Neural progenitor cell (in vitro differentiated cells): ENCODE measurements at regions not wholly inside any gene's neighbourhood (a gene's known extent, or its start where the extent isn't known, plus 50 kb on each side); places are given as distances from the start of the nearest gene placed in this dataset.

ENCODE experiments used
- DNase-seq: peaks from one replicate; pipeline ENCODE4 v3.0.0-alpha.2; 2016; ENCODE audit warnings: low spot score
- H2AFZ ChIP-seq: fragments of 200-600 bp; sonication (generic); replicated peaks from 2 replicates; pipeline ENCODE4 v1.6.1; 2016; ENCODE audit warnings: antibody characterized with exemption
- H3F3A ChIP-seq: fragments of 200-600 bp; sonication (generic); 2 replicates; pipeline ENCODE4 v1.6.1; 2016; ENCODE audit warnings: antibody characterized with exemption, low read depth
- H3K27ac ChIP-seq: fragments of 200-600 bp; sonication (generic); 2 replicates; pipeline ENCODE4 v1.5.1; 2016; ENCODE audit warnings: mild to moderate bottlenecking
- H3K27me3 ChIP-seq: fragments of 200-600 bp; sonication (generic); 2 replicates; pipeline ENCODE4 v1.6.1; 2016; ENCODE audit warnings: mild to moderate bottlenecking, moderate library complexity
- H3K36me3 ChIP-seq: fragments of 200-600 bp; sonication (generic); 2 replicates; pipeline ENCODE4 v1.5.1; 2016
- H3K4me1 ChIP-seq: fragments of 200-600 bp; sonication (generic); 2 replicates; pipeline ENCODE4 v1.6.1; 2016; ENCODE audit warnings: mixed run types
- H3K4me2 ChIP-seq: fragments of 200-600 bp; sonication (generic); 2 replicates; pipeline ENCODE4 v1.6.1; 2016
- H3K4me3 ChIP-seq: fragments of 200-600 bp; sonication (generic); 2 replicates; pipeline ENCODE4 v1.5.1; 2016
- H3K79me2 ChIP-seq: fragments of 200-600 bp; sonication (generic); 2 replicates; pipeline ENCODE4 v1.6.1; 2016; ENCODE audit warnings: low read depth
- H3K9ac ChIP-seq: fragments of 200-600 bp; sonication (generic); 2 replicates; pipeline ENCODE4 v1.6.1; 2016
- H3K9me3 ChIP-seq: fragments of 200-600 bp; sonication (generic); 2 replicates; pipeline ENCODE4 v1.5.1; 2016; ENCODE audit warnings: low read depth
- H4K20me1 ChIP-seq: fragments of 200-600 bp; sonication (generic); 2 replicates; pipeline ENCODE4 v1.6.1; 2016; ENCODE audit warnings: low read depth
- H3K27ac Mint-ChIP-seq: 3 replicates; pipeline ENCODE4 v1.8.0; 2021; ENCODE audit warnings: mixed read lengths
- H3K27me3 Mint-ChIP-seq: 2 replicates; pipeline ENCODE4 v1.8.0; 2022; ENCODE audit warnings: low read depth, mild to moderate bottlenecking, inconsistent platforms, moderate library complexity, mixed read lengths; ENCODE audit not compliant: insufficient read depth
- H3K36me3 Mint-ChIP-seq: 3 replicates; pipeline ENCODE4 v1.8.0; 2021; ENCODE audit warnings: mixed read lengths
- H3K4me1 Mint-ChIP-seq: 3 replicates; pipeline ENCODE4 v1.8.0; 2021; ENCODE audit warnings: mixed read lengths
- H3K4me3 Mint-ChIP-seq: 3 replicates; pipeline ENCODE4 v1.8.0; 2021; ENCODE audit warnings: mild to moderate bottlenecking, moderate library complexity, mixed read lengths
- H3K9me3 Mint-ChIP-seq: 3 replicates; pipeline ENCODE4 v1.8.0; 2020; ENCODE audit warnings: mixed read lengths
- EZH2 ChIP-seq: fragments of 200-600 bp; sonication (generic); IDR thresholded peaks from 2 replicates; pipeline ENCODE4 v1.6.1; 2017; ENCODE audit warnings: antibody characterized with exemption, mild to moderate bottlenecking, moderate library complexity
- EZH2phosphoT487 ChIP-seq: fragments of 200-600 bp; sonication (generic); IDR thresholded peaks from 2 replicates; pipeline ENCODE4 v1.6.1; 2017; ENCODE audit warnings: antibody characterized with exemption
- TF ChIP-seq, protein P1 (sequence below): fragments of 200-600 bp; sonication (generic); IDR thresholded peaks from 2 replicates; pipeline ENCODE4 v1.5.1; 2017; ENCODE audit warnings: antibody characterized with exemption, mild to moderate bottlenecking

DNA sequence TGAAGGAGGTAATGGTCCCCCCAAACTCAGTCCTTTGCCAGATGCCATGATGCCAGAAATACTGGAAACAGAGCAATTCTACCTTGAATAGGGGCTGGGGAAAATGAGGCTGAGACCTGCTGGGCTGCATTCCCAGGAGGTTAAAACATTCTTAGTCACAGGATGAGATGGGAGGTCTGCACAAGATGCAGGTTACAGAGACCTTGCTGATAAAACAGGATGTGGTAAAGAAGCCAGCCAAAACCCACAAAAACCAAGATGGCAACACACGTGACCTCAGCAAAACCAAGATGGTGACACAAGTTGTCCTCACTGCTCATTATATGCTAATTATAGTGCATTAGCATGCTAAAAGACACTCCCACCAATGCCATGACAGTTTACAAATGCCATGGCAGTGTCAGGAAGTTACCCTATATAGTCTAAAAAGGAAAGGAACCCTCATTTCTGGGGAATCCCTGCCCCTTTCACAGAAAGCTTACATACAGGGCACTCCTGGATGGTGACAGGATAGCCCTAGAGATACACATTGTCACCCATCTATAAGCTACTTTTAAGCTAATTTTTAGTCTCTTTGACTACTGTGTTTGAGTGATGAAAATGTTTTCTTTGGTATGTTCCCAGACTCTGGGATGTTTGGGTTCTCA lies 979.7 kb downstream of the TBC1D32 start:
- Histone ChIP-seq H3K36me3 (no peaks in the 10 kb centered on the region), H3F3A (no peaks in the 10 kb centered on the region), H3K4me3 (no peak overlapping the region), H3K27ac (no peak overlapping the region), H3K9ac (no peak overlapping the region), H3K4me1 (no peaks in the 10 kb centered on the region), H2AFZ (no peak overlapping the region), H3K79me2 (no peaks in the 10 kb centered on the region), H4K20me1 (no peaks in the 10 kb centered on the region), H3K4me2 (no peak overlapping the region), H3K9me3 (peaks cover under 1% of the 10 kb centered on the region), H3K27me3 (no peaks in the 10 kb centered on the region)
- Mint-ChIP-seq H3K36me3 (peaks cover 3% of the 10 kb centered on the region), H3K27ac (no peak overlapping the region), H3K4me3 (no peak overlapping the region), H3K27me3 (no peaks in the 10 kb centered on the region), H3K9me3 (peaks cover 14% of the 10 kb centered on the region), H3K4me1 (no peaks in the 10 kb centered on the region)
- TF ChIP-seq EZH2 (no peak), EZH2phosphoT487 (no peak)
- TF ChIP-seq, protein P1, sequence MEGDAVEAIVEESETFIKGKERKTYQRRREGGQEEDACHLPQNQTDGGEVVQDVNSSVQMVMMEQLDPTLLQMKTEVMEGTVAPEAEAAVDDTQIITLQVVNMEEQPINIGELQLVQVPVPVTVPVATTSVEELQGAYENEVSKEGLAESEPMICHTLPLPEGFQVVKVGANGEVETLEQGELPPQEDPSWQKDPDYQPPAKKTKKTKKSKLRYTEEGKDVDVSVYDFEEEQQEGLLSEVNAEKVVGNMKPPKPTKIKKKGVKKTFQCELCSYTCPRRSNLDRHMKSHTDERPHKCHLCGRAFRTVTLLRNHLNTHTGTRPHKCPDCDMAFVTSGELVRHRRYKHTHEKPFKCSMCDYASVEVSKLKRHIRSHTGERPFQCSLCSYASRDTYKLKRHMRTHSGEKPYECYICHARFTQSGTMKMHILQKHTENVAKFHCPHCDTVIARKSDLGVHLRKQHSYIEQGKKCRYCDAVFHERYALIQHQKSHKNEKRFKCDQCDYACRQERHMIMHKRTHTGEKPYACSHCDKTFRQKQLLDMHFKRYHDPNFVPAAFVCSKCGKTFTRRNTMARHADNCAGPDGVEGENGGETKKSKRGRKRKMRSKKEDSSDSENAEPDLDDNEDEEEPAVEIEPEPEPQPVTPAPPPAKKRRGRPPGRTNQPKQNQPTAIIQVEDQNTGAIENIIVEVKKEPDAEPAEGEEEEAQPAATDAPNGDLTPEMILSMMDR = no peak
- no peak for DNase-seq

DNA sequence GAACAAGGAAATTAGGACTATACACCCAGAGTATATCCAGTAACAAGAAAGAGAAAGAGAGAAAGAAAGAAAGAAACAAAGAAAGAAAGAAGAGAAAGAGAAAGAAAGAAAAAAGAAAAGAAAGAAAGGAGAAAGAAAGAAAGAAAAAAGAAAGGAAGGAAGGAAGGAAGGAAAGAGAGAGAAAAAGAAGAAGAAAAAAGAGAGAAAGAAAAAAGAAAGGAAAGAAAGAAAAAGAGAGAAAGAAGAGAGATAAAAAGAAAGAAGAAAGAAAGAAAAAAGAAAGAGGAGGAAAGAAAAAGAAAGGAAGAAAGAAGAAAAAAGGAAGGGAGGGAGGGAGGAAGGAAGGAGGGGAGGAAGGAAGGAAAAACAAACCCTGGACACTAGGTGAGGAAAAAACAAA lies 981.8 kb downstream of the TBC1D32 start:
- Histone ChIP-seq H3K27ac (no peak overlapping the region), H3K79me2 (no peaks in the 10 kb centered on the region), H3K4me2 (no peak overlapping the region), H3K27me3 (no peaks in the 10 kb centered on the region), H3K4me3 (no peak overlapping the region), H2AFZ (no peak overlapping the region), H3K9me3 (no peaks in the 10 kb centered on the region), H3F3A (no peaks in the 10 kb centered on the region), H3K36me3 (no peaks in the 10 kb centered on the region), H3K9ac (no peak overlapping the region), H4K20me1 (no peaks in the 10 kb centered on the region), H3K4me1 (no peaks in the 10 kb centered on the region)
- peaks cover 2% of the 10 kb centered on the region for H3K27me3 Mint-ChIP-seq
- H3K4me1 Mint-ChIP-seq = peaks cover 6% of the 10 kb centered on the region
- no peaks in the 10 kb centered on the region for H3K36me3 Mint-ChIP-seq
- H3K27ac Mint-ChIP-seq = no peak overlapping the region
- no peaks in the 10 kb centered on the region for H3K9me3 Mint-ChIP-seq
- no peak overlapping the region for H3K4me3 Mint-ChIP-seq
- no peak for DNase-seq
- TF ChIP-seq EZH2 = no peak
- TF ChIP-seq EZH2phosphoT487 = no peak
- TF ChIP-seq, protein P1 = no peak

DNA sequence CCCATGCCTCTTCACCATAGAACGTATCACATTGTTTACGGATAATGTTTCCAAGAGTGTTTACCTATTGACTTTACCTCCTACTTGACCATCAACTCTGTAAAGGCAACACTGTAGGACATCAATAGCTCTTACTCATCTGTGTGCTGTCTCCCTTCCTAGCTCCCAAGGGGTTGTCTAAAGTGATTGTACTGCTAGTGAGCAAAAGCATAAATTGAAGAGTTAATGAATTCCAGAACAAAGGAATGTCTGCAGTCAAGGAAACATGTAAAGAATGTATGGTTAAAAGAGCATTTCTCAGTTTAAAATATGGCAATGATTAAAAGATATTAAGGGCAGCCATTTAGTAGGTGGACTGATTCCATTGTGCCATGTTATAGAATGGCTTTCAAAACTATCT lies 985.4 kb downstream of the TBC1D32 start:
- no peaks in the 10 kb centered on the region for H3K27me3 ChIP-seq
- H3K9me3 ChIP-seq = no peaks in the 10 kb centered on the region
- Mint-ChIP-seq H3K4me1 (peaks cover 6% of the 10 kb centered on the region), H3K27ac (no peak overlapping the region), H3K9me3 (no peaks in the 10 kb centered on the region), H3K4me3 (no peak overlapping the region), H3K27me3 (peaks cover 2% of the 10 kb centered on the region), H3K36me3 (no peaks in the 10 kb centered on the region)
- H3K9ac ChIP-seq = no peak overlapping the region
- no peaks in the 10 kb centered on the region for H4K20me1 ChIP-seq
- no peaks in the 10 kb centered on the region for H3K4me1 ChIP-seq
- no peak for DNase-seq
- no peak overlapping the region for H3K4me2 ChIP-seq
- H3F3A ChIP-seq = no peaks in the 10 kb centered on the region
- no peak overlapping the region for H3K27ac ChIP-seq
- H2AFZ ChIP-seq = no peak overlapping the region
- TF ChIP-seq, protein P1 = no peak
- no peak for TF ChIP-seq EZH2
- H3K4me3 ChIP-seq = no peak overlapping the region
- no peaks in the 10 kb centered on the region for H3K79me2 ChIP-seq
- no peaks in the 10 kb centered on the region for H3K36me3 ChIP-seq
